ENCODE measurements at regions not wholly inside any gene's neighbourhood (a gene's known extent, or its start where the extent isn't known, plus 50 kb on each side); places are given as distances from the start of the nearest gene placed in this dataset.

DNA sequence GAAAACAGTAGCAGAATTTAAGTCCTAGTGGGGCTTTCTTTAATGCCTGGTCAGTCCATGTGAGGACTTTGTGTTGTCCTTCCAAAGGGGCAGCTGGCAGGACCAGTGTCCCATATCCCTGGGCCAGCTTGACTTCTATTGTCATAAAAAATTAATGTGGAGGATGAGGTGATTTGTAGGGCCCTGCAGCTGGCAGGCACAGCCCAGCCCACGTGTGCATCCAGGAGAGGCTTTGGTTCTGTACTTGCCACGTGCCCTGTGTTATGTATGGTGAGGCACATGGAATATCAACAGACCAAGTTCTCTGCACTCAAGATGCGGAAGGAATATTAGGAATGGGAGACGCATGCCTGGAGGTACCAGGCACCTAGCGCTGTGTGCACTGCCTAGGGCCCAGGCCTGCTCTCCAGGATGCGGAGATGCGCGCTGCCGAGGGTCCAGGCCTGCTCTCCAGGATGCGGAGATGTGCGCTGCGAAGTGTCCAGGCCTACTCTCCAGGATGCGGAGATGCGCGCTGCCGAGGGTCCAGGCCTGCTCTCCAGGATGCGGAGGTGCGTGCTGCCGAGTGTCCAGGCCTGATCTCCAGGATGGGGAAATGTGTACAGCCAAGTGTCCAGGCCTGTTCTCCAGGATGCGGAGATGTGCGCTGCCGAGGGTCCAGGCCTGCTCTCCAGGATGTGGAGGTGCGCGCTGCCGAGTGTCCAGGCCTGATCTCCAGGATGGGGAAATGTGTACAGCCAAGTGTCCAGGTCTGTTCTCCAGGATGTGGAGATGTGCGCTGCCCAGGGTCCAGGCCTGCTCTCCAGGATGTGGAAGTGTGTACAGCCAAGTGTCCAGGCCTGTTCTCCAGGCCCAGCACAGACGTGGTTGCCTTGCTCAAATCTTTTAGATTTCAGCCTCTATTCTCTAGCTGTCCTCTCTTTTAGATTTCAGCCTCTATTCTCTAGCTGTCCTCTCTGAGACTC, 183.3 kb upstream of the ROPN1 start:
- TF ChIP-seq GATA2 (IDR thresholded peaks at IDR 0.05; ENCODE audit: insufficient read depth, insufficient read length, low read depth, low read length) (no peak), JUN (IDR thresholded peaks at IDR 0.05; ENCODE audit: borderline replicate concordance, insufficient read depth, insufficient read length, low read depth) (no peak)
- TF ChIP-seq, protein P1, sequence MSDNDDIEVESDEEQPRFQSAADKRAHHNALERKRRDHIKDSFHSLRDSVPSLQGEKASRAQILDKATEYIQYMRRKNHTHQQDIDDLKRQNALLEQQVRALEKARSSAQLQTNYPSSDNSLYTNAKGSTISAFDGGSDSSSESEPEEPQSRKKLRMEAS (IDR thresholded peaks at IDR 0.05; ENCODE audit: insufficient read depth, insufficient read length), result no peak
- no peaks in the 10 kb centered on the region for H4K20me1 ChIP-seq (replicated peaks; ENCODE audit: control insufficient read depth, extremely low read depth, insufficient read depth, low read length)
- H3K4me1 ChIP-seq (ENCODE audit: control insufficient read depth, extremely low read depth, insufficient read depth, low read length), result no peaks in the 10 kb centered on the region
- H3K4me2 ChIP-seq (ENCODE audit: insufficient read depth, low read length), result no peak overlapping the region
- H2AFZ ChIP-seq (ENCODE audit: low read depth, low read length), result no peak overlapping the region
- H3K9ac ChIP-seq (replicated peaks; ENCODE audit: extremely low read depth, insufficient read depth, low read length), result no peak overlapping the region
- no peaks in the 10 kb centered on the region for H3K9me3 ChIP-seq (replicated peaks; ENCODE audit: control insufficient read depth, insufficient read depth, low read length)
- no TSS peak for BruUV-seq (replicated peaks)
- H3K4me3 ChIP-seq (replicated peaks in 1 of 3; ENCODE audit: insufficient read depth in 1 of 3, low read depth in 1 of 3, low read length in 3 of 3), result no peak overlapping the region
- ChIA-PET POLR2A (no interaction called here), CTCF (no interaction called here)
- no peaks in the 10 kb centered on the region for H3K79me2 ChIP-seq (ENCODE audit: control insufficient read depth, insufficient read depth, low read length)
- FAIRE-seq (no peak), DNase-seq (ENCODE audit: low read depth, low spot score) (no peak)
- H3K9me1 ChIP-seq (replicated peaks; ENCODE audit: control insufficient read depth, extremely low read depth, insufficient read depth, low read length), result no peaks in the 10 kb centered on the region
- dilution Hi-C loops (cut with MboI; ENCODE audit: extremely low pct_ligation_motif_present, low sequenced_read_pairs), result no loop called here
- H3K36me3 ChIP-seq (ENCODE audit: control insufficient read depth in 2 of 2, extremely low read depth in 1 of 2, insufficient read depth in 2 of 2, low read length in 2 of 2), result no peaks in the 10 kb centered on the region
- no peaks in the 10 kb centered on the region for H3K27me3 ChIP-seq (ENCODE audit: control insufficient read depth in 2 of 2, insufficient read depth in 2 of 2, low read length in 2 of 2)
- no peak overlapping the region for H3K27ac ChIP-seq (ENCODE audit: insufficient read depth, low read depth, low read length)
- intact Hi-C loops (cut with micrococcal nuclease), result no loop called here

DNA sequence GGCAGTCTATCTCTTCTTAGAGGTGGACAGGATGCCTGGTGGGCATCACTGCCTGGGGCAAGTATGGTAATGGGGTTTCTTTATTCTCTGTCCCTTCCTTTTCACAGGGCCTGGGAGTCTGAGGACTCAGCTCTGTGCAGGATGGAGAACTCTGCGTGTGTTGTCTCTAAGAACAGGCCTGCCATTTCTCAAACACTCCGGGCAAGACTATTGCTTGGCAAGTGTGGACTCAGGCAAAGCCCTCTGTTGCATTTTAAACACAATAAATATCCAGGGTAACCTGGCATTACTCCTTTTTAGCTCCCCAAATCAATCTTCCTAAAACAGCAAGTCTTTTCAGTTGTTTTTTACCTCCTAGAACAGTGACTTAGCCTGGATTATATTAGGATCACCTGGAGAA, 185.1 kb upstream of the ROPN1 start:
- H3K27me3 ChIP-seq (ENCODE audit: control insufficient read depth in 2 of 2, insufficient read depth in 2 of 2, low read length in 2 of 2), result no peaks in the 10 kb centered on the region
- no peak overlapping the region for H3K4me3 ChIP-seq (replicated peaks in 1 of 3; ENCODE audit: insufficient read depth in 1 of 3, low read depth in 1 of 3, low read length in 3 of 3)
- POLR2A ChIA-PET, result no interaction called here
- H3K79me2 ChIP-seq (ENCODE audit: control insufficient read depth, insufficient read depth, low read length), result no peaks in the 10 kb centered on the region
- H3K9ac ChIP-seq (replicated peaks; ENCODE audit: extremely low read depth, insufficient read depth, low read length), result no peak overlapping the region
- dilution Hi-C loops (cut with MboI; ENCODE audit: extremely low pct_ligation_motif_present, low sequenced_read_pairs) (no loop called here), intact Hi-C loops (cut with micrococcal nuclease) (no loop called here)
- H3K36me3 ChIP-seq (ENCODE audit: control insufficient read depth in 2 of 2, extremely low read depth in 1 of 2, insufficient read depth in 2 of 2, low read length in 2 of 2), result no peaks in the 10 kb centered on the region
- H3K27ac ChIP-seq (ENCODE audit: insufficient read depth, low read depth, low read length), result no peak overlapping the region
- no peak overlapping the region for H2AFZ ChIP-seq (ENCODE audit: low read depth, low read length)
- H3K9me3 ChIP-seq (replicated peaks; ENCODE audit: control insufficient read depth, insufficient read depth, low read length), result no peaks in the 10 kb centered on the region
- no peaks in the 10 kb centered on the region for H4K20me1 ChIP-seq (replicated peaks; ENCODE audit: control insufficient read depth, extremely low read depth, insufficient read depth, low read length)
- H3K4me2 ChIP-seq (ENCODE audit: insufficient read depth, low read length), result no peak overlapping the region
- H3K4me1 ChIP-seq (ENCODE audit: control insufficient read depth, extremely low read depth, insufficient read depth, low read length), result no peaks in the 10 kb centered on the region
- CTCF ChIA-PET, result no interaction called here
- FAIRE-seq, result no peak
- DNase-seq (ENCODE audit: low read depth, low spot score), result no peak
- TF ChIP-seq FOS (IDR thresholded peaks at IDR 0.05; ENCODE audit: borderline replicate concordance, insufficient read depth, low read length) (no peak), GATA2 (IDR thresholded peaks at IDR 0.05; ENCODE audit: insufficient read depth, insufficient read length, low read depth, low read length) (no peak), EZH2 (IDR thresholded peaks at IDR 0.05; ENCODE audit: borderline replicate concordance, low read depth, low read length, severe bottlenecking) (no peak), JUN (IDR thresholded peaks at IDR 0.05; ENCODE audit: borderline replicate concordance, insufficient read depth, insufficient read length, low read depth) (no peak), POLR2AphosphoS5 (IDR thresholded peaks at IDR 0.05; ENCODE audit: insufficient read depth, low read depth, low read length) (no peak), MYC (IDR thresholded peaks at IDR 0.05; ENCODE audit: low read depth, low read length) (no peak), POLR2A (IDR thresholded peaks at IDR 0.05; ENCODE audit: low read depth, low read length) (no peak)
- TF ChIP-seq, protein P1 (IDR thresholded peaks at IDR 0.05; ENCODE audit: insufficient read depth, insufficient read length), result no peak
- TF ChIP-seq, protein P2, sequence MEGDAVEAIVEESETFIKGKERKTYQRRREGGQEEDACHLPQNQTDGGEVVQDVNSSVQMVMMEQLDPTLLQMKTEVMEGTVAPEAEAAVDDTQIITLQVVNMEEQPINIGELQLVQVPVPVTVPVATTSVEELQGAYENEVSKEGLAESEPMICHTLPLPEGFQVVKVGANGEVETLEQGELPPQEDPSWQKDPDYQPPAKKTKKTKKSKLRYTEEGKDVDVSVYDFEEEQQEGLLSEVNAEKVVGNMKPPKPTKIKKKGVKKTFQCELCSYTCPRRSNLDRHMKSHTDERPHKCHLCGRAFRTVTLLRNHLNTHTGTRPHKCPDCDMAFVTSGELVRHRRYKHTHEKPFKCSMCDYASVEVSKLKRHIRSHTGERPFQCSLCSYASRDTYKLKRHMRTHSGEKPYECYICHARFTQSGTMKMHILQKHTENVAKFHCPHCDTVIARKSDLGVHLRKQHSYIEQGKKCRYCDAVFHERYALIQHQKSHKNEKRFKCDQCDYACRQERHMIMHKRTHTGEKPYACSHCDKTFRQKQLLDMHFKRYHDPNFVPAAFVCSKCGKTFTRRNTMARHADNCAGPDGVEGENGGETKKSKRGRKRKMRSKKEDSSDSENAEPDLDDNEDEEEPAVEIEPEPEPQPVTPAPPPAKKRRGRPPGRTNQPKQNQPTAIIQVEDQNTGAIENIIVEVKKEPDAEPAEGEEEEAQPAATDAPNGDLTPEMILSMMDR (IDR thresholded peaks at IDR 0.05; ENCODE audit: extremely low read depth in 1 of 2, insufficient read depth in 1 of 2, low read depth in 1 of 2, low read length in 2 of 2), result no peak
- H3K9me1 ChIP-seq (replicated peaks; ENCODE audit: control insufficient read depth, extremely low read depth, insufficient read depth, low read length), result no peaks in the 10 kb centered on the region
- no TSS peak for BruUV-seq (replicated peaks)
